ENCODE measurements at regions not wholly inside any gene's neighbourhood (a gene's known extent, or its start where the extent isn't known, plus 50 kb on each side); places are given as distances from the start of the nearest gene placed in this dataset.

GRCh38 chr11:11220786-11221185 lies 132.3 kb downstream of the CSNK2A3 start:
- no peak for TF ChIP-seq CTCF (IDR thresholded peaks at IDR 0.05)
- no peak overlapping the region for H3K27ac ChIP-seq
- no peaks in the 10 kb centered on the region for H3K9me3 ChIP-seq
- no peak for ATAC-seq (ENCODE audit: insufficient number of reproducible peaks, low FRiP score, low read depth)
- H3K4me3 ChIP-seq: no peak overlapping the region
- no peaks in the 10 kb centered on the region for H3K36me3 ChIP-seq
- peaks cover 0 to 4% of the 10 kb centered on the region in 2 donors for H3K4me1 ChIP-seq (ENCODE audit: control insufficient read depth in 1 of 2, low read depth in 2 of 2)
- no peak for DNase-seq (ENCODE audit: low spot score)
- no peaks in the 10 kb centered on the region for H3K27me3 ChIP-seq (replicated peaks; ENCODE audit: insufficient read depth)

- no peaks in the 10 kb centered on the region for H3K27me3 ChIP-seq (replicated peaks; ENCODE audit: insufficient read depth)
- no peak for TF ChIP-seq CTCF (IDR thresholded peaks at IDR 0.05)
- H3K36me3 ChIP-seq: no peaks in the 10 kb centered on the region
- H3K27ac ChIP-seq: no peak overlapping the region
- no peak for ATAC-seq (ENCODE audit: insufficient number of reproducible peaks, low FRiP score, low read depth)
- H3K4me1 ChIP-seq (ENCODE audit: control insufficient read depth in 1 of 2, low read depth in 2 of 2): peaks cover 0 to 4% of the 10 kb centered on the region in 2 donors
- no peak overlapping the region for H3K4me3 ChIP-seq
- no peaks in the 10 kb centered on the region for H3K9me3 ChIP-seq
- no peak for DNase-seq (ENCODE audit: low spot score)
These were observed 134.4 kb downstream of the CSNK2A3 start for GRCh38 chr11:11218629-11218986.

GRCh38 chr11:11217929-11218628 lies 135.0 kb downstream of the CSNK2A3 start:
- TF ChIP-seq CTCF (IDR thresholded peaks at IDR 0.05): no peak
- Histone ChIP-seq H3K27ac (no peak overlapping the region), H3K4me1 (ENCODE audit: control insufficient read depth in 1 of 2, low read depth in 2 of 2) (peaks cover 2 to 8% of the 10 kb centered on the region in 2 donors), H3K4me3 (no peak overlapping the region), H3K9me3 (no peaks in the 10 kb centered on the region), H3K36me3 (no peaks in the 10 kb centered on the region), H3K27me3 (replicated peaks; ENCODE audit: insufficient read depth) (no peaks in the 10 kb centered on the region)
- no peak for ATAC-seq (ENCODE audit: insufficient number of reproducible peaks, low FRiP score, low read depth)
- no peak for DNase-seq (ENCODE audit: low spot score)

- Histone ChIP-seq H3K36me3 (no peaks in the 10 kb centered on the region), H3K9me3 (no peaks in the 10 kb centered on the region), H3K4me1 (ENCODE audit: control insufficient read depth in 1 of 2, low read depth in 2 of 2) (peaks cover 2 to 11% of the 10 kb centered on the region in 2 donors), H3K27me3 (replicated peaks; ENCODE audit: insufficient read depth) (no peaks in the 10 kb centered on the region), H3K27ac (no peak overlapping the region), H3K4me3 (no peak overlapping the region)
- no peak for ATAC-seq (ENCODE audit: insufficient number of reproducible peaks, low FRiP score, low read depth)
- DNase-seq (ENCODE audit: low spot score): no peak
- TF ChIP-seq CTCF (IDR thresholded peaks at IDR 0.05): no peak
These were observed 135.6 kb downstream of the CSNK2A3 start for GRCh38 chr11:11217289-11217928.

- peaks cover 5 to 25% of the 10 kb centered on the region in 2 donors for H3K4me1 ChIP-seq (ENCODE audit: control insufficient read depth in 1 of 2, low read depth in 2 of 2)
- no peak for DNase-seq (ENCODE audit: low spot score)
- H3K4me3 ChIP-seq: no peak overlapping the region
- H3K27ac ChIP-seq: no peak overlapping the region
- H3K36me3 ChIP-seq: no peaks in the 10 kb centered on the region
- no peaks in the 10 kb centered on the region for H3K27me3 ChIP-seq (replicated peaks; ENCODE audit: insufficient read depth)
- TF ChIP-seq CTCF (IDR thresholded peaks at IDR 0.05): no peak
- ATAC-seq (ENCODE audit: insufficient number of reproducible peaks, low FRiP score, low read depth): no peak
- no peaks in the 10 kb centered on the region for H3K9me3 ChIP-seq
These were observed 137.1 kb downstream of the CSNK2A3 start for GRCh38 chr11:11215944-11216343.
